Astrocyte of the hippocampus (primary cell): ENCODE measurements at regions not wholly inside any gene's neighbourhood (a gene's known extent, or its start where the extent isn't known, plus 50 kb on each side); places are given as distances from the start of the nearest gene placed in this dataset.

Source experiments
- DNase-seq: peaks from one replicate; pipeline ENCODE4 v3.0.0; 2011; ENCODE audit warnings: low read depth, low spot score

DNA sequence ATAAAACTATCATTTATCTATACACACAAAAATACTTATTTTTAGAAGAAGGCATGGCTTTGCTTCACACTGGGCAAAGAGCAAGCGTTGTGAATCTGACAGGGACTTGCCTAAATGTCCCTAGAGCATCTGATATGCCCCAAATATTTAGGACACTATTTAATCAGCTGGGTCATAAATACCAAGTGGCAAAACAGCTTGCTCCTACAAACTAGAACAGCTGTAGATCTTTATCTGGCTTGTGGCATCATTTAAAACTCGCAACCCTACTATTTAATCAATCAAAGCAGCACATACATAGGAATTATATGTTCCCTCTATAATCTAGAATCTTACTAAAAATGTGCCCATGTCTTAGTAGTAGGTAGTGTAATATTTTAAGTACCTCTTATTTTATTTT, 999.5 kb downstream of the JRKL start:
- no peak for DNase-seq

DNA sequence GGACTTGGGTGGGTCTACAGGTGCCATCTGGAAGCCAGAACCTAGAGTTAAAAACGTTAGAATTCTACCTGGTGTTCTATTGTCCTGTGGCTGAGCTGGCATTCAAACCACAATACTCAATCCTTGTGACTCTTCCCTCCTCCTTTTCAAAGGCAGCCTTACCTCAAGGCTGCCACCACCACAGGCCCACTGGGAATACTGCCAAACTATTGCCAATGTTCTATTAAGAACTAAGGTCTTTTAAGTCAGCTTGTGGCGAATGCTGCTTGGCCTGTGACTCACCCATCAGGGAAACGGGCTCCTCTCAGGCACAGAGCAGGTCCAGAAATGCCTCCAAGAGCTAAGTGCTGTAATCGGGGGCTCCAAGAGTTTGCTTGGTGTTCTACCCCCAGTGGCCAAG, 1008.4 kb downstream of the JRKL start:
- no peak for DNase-seq

- no peak for DNase-seq
Observed at GRCh38 chr11:97409141-97409540, 1019.3 kb downstream of the JRKL start.

- no peak for DNase-seq
Observed at GRCh38 chr11:97414801-97415200, 1025.0 kb downstream of the JRKL start.

GRCh38 chr11:97419729-97420128, 1029.9 kb downstream of the JRKL start:
- no peak for DNase-seq

- no peak for DNase-seq
Observed at GRCh38 chr11:97428247-97428790, 1038.5 kb downstream of the JRKL start.

DNA sequence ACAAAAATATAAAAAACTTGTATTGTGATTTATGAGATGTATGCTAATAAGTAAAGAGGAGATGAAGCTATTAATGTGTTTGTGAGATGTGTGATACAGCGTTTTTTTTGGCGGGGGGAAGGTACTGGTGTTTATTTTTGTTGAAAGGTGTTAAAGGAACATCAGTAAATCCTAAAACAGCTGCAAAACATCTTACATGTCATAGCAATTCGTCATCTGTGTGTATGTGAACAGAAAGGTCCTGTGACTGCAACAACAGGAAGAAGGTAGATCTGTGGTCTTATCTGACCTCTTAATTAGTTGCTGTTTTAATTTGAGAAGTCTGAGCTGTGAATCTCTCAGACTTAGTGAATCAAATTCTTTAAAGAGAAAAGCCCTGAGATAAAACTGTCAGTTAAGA, 1041.1 kb downstream of the JRKL start:
- no peak for DNase-seq

- no peak for DNase-seq
Observed at GRCh38 chr11:97432926-97433325, 1043.1 kb downstream of the JRKL start.

DNA sequence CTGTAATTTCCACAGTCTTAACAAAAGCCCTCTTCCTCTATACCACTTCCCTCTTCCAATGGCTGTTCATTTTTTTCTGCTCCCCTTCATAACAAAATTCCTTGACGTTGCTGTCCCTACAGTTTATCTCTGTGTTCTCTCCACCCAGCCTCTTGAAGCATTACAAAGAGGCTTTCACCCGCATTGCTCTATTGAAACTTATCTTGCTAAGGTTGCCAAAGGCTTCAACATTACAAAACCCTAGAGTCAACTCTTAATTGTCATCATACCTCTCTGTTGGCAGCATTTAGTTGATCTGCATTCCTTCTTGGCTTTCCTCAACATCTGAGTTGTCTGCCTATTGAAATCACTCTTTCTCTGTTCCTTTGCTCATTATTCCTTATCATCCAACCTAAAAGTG, 1055.7 kb downstream of the JRKL start:
- DNase-seq: no peak

GRCh38 chr11:97451441-97451840, 1061.6 kb downstream of the JRKL start:
- no peak for DNase-seq

- peak; percentile 21 for DNase-seq
Observed at GRCh38 chr11:97454988-97455387, 1065.2 kb downstream of the JRKL start.

GRCh38 chr11:97460091-97460490, 1070.3 kb downstream of the JRKL start:
- DNase-seq: no peak

DNA sequence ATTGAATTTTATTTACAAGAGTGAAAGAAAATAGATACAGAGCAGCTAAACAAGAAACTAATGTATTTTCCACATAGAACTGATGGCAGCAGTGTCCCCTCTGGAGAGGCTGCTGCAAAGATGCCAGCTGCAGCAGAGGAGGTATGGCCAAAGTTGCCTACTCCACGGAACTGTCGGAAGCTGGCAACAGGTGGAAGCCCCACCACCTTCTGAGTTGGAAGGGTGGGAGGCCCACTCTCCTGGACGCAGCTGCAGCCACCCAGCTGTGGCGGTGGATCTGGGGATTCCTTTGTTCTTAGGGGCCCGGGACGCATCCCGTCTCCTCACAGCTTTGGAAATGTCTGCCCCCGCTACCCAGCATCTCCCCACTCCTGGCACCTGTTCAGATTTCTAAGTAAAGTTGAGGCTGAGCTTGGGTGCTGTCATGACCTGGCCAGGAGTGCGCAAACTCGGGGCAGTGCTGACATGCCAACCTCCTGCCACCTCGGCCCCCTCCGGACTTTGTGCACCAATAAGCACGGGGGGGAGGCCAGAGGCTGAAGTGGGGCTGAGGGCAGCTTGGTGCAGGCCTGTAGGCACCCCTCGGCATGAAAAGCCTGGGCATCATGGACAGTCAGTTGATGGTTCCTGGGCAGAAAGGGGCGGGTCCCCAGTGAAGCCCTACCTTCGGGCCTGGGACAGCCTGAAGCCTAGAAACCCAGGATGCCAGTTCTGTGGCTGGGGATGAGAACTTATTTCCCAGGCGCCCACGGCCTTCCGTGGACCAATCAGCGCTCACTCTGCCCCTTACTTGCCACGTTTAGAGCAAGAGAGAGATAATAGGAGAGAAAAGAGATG, 1071.4 kb downstream of the JRKL start:
- no peak for DNase-seq

DNA sequence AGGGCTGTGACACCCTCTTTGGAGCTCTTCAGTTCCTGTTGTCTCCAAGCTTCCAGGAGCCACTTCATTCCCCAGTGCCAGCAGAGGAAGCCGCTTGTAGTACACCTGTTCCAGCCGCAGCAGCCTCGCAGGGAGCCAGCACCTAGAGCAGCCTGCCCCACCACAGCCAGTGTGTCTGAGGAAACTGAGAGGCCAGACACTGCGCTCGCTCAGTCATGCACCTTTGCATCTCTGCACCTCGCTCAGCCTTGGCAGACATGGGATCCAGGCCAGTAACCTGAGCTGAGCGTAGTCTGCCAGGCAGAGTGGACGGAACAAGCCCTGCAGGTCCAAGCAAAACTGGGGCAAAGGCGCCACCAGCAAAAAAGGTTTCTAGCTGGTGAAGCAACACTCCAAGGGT, 1072.1 kb downstream of the JRKL start:
- DNase-seq: no peak

GRCh38 chr11:97463891-97464290, 1074.1 kb downstream of the JRKL start:
- no peak for DNase-seq

- no peak for DNase-seq
Observed at GRCh38 chr11:97471480-97471879, 1081.7 kb downstream of the JRKL start.

- no peak for DNase-seq
Observed at GRCh38 chr11:97487387-97487786, 1097.6 kb downstream of the JRKL start.

DNA sequence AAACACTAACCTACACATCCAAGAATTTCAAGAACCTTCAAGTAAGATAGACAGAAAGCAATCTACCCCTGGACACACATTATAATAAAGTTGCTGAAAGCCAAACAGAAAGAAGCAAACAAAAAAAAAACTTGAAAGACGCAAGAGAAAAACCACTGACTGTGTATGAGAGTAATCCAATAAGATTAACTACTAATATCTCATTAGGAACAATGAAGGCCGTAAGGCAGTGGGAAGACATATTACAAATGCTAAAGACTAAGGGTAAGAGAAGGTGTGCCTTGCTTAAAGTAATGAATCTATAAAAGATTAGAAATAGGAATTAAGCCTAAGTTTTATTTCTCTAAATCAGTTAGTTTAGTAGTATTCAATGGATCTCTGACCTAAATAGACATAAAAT, 1109.1 kb downstream of the JRKL start:
- DNase-seq: no peak

GRCh38 chr11:97502201-97502600, 1112.4 kb downstream of the JRKL start:
- DNase-seq: peak; percentile 9

GRCh38 chr11:97506076-97506759, 1116.4 kb downstream of the JRKL start:
- DNase-seq: peak; percentile 0

DNA sequence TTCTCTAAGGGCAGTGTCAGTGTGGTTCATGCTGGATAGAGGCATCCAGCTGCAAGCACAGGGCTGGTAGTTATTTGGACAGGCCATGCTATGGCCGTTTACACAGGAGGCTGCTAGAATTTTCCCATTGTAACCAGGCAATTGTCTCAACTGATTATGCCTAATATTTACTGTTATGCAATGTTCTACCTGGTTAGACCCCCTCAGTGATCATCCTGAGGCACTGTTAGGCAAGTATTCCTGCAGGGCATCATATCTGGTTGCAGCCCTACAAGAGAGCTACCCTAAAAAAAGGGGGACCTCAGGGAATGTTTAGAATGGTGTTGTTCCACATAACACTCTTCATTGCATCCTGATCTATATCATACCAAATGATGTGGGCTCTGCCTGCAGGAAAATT, 1124.6 kb downstream of the JRKL start:
- no peak for DNase-seq

GRCh38 chr11:97516688-97517087, 1126.9 kb downstream of the JRKL start:
- DNase-seq: no peak

- peak; percentile 3 for DNase-seq
Observed at GRCh38 chr11:97525273-97525672, 1135.5 kb downstream of the JRKL start.
